GM12874 (cell line): ENCODE measurements at regions not wholly inside any gene's neighbourhood (a gene's known extent, or its start where the extent isn't known, plus 50 kb on each side); places are given as distances from the start of the nearest gene placed in this dataset.

Source experiments
- CTCF ChIP-seq: IDR thresholded peaks from 2 replicates; pipeline ENCODE4 v1.5.1; 2011; ENCODE audit warnings: low read depth, mild to moderate bottlenecking, control low read depth, low read length, moderate library complexity; ENCODE audit not compliant: insufficient read depth

DNA sequence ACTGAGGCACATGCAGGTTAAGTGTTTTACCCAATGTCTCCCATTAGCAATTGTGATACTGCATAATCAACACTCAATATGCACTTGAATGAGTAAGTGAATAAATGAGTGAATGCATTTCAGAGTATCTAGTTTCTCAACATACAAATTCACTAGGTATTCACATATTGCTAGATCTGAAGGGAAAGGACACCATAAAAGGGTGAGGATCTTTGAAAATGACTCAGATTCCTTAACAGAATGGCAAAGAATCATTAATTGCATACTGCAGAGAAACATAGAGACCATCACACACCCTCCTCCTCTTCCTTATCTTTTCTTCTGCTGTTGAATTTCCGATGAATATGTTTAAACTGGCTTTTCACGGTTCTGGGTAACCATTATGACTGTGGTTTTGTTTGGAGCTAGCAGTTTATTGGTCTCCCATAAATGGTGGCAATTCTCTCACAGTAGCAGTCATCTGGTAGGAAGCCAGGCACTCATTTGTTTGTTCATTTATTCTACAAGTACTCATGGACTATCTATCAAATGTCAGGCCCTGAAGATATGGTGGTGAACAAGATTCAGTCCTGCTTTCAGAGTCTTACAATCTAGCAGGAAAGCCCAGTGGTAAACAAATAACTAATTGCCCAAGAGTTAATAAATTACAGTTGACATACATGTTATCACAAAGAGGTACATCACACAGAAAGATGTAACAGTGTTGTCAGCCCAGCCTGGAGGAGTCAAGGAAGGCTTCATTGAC is 70.2 kb downstream of the LLPH start:
- no peak for TF ChIP-seq CTCF

- no peak for TF ChIP-seq CTCF
Measured at GRCh38 chr12:66059666-66060065, 70.9 kb downstream of the LLPH start.

- no peak for TF ChIP-seq CTCF
Measured at GRCh38 chr12:66058554-66058953, 72.0 kb downstream of the LLPH start.

DNA sequence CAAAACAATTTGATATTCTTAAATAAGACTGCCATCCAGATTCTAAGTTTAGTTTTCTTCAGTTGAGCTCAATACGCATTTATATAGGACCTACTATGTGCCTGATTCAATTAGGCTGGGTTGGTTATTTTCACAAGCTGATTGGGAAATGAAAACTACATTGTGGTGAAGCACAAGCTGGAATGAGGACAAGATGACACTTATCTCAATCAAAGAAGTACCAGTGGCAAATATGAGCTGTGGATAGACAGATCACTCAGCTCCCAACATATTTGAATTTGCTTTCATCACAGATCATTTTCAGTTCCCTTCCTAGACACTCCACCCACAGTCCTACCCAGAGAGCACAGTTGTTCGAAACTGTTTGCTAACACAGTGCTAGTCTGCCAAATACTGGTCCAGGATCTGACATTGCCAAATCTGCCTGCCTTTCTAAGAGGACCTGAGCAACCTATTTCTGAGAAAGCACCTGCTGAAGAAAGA is 74.7 kb downstream of the LLPH start:
- TF ChIP-seq CTCF, result no peak

- TF ChIP-seq CTCF, result no peak
Measured at GRCh38 chr12:66052988-66053615, 77.4 kb downstream of the LLPH start.

DNA sequence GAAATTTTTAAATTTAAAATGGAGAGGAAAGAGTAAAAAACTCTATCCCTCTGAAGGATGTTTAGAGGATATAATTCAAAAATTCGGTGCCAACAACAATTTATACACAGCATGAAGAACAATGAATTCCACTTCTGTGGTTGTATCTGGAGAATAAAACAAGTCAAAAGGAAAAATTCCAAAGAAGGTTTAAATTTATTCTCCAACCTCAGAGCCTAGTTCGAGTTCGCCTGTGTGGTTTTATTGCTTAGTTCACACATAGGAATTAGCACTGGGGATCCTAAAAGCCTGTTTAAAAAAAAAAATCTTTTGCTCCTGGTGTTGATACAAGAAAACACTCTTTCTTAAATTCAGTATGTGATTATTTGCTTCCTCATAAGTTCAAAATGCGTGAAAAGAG is 79.2 kb downstream of the LLPH start:
- no peak for TF ChIP-seq CTCF

- no peak for TF ChIP-seq CTCF
Measured at GRCh38 chr12:66050610-66051009, 79.9 kb downstream of the LLPH start.
